Stimulated activated CD4-positive, alpha-beta T cell treated with anti-CD3 and anti-CD28 coated beads, TNF-alpha, amount 100 ng/mL, for 4 hours (primary cell): ENCODE measurements at regions not wholly inside any gene's neighbourhood (a gene's known extent, or its start where the extent isn't known, plus 50 kb on each side); places are given as distances from the start of the nearest gene placed in this dataset.

Source experiments
- DNase-seq, 3 experiments: peaks; one replicate each; pipeline ENCODE4 v3.0.0-alpha.2; 2020; ENCODE audit warnings: low read depth in 3 of 3

- DNase-seq: no peak
Measured at GRCh38 chr10:2251631-2252030, 514.3 kb upstream of the ADARB2 start.

GRCh38 chr10:2246747-2247146 is 509.4 kb upstream of the ADARB2 start:
- DNase-seq: no peak

GRCh38 chr10:2245580-2245979 is 508.3 kb upstream of the ADARB2 start:
- no peak for DNase-seq

- DNase-seq: no peak
Measured at GRCh38 chr10:2244471-2244870, 507.1 kb upstream of the ADARB2 start.

- no peak for DNase-seq
Measured at GRCh38 chr10:2236876-2237275, 499.6 kb upstream of the ADARB2 start.

- no peak for DNase-seq
Measured at GRCh38 chr10:2232479-2232878, 495.2 kb upstream of the ADARB2 start.

- no peak for DNase-seq
Measured at GRCh38 chr10:2230478-2230877, 493.2 kb upstream of the ADARB2 start.

DNA sequence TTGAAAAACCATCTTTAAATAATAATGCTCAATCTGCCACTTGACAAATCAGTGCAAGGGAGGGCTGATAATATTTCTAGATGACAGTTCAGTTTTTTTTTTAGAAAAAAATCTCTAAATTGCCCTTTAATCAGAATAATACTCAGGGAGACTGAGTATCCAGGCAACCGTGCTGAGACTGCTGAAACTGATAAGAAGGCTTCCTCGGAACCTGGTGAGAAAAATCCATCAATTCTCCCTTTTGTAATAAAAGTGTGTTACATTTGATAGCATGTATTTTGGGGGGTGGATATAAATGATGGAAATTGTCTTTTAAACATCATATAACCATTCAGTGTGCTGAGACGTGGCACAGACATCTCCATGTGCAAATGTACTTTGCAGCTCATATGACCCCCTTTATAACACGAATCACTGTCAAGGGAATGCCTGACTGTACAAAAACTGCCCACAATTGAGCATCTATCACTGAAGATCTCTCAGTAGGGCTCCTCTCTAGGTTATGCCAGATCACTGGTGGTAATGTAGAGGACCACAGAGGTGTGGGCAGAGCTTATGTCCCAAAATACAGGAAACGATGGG is 491.1 kb upstream of the ADARB2 start:
- no peak for DNase-seq

DNA sequence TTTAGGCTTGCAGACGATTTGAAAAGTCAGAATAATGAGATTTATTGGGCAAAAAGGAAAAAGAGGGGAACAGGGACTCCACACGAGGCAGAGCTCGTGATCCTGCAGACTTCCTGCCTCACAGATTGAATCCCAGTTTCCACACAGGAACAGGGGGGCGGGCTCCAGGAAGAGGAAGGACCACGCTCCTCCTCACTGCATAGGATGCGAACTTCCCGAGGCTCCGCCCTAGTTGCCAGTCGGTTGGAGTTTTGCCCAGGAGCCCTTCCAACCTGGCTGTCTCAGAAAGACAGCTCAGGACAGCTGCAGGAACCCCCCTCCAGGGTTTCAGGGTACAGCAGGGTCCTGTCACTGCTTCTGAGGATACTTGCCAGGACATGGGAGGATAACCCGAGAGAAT is 488.3 kb upstream of the ADARB2 start:
- DNase-seq: no peak

GRCh38 chr10:2223548-2224320 is 486.4 kb upstream of the ADARB2 start:
- no peak for DNase-seq

- DNase-seq: no peak
Measured at GRCh38 chr10:2222631-2223030, 485.3 kb upstream of the ADARB2 start.

- no peak for DNase-seq
Measured at GRCh38 chr10:2214805-2215204, 477.5 kb upstream of the ADARB2 start.

- DNase-seq: no peak
Measured at GRCh38 chr10:2214092-2214491, 476.8 kb upstream of the ADARB2 start.

DNA sequence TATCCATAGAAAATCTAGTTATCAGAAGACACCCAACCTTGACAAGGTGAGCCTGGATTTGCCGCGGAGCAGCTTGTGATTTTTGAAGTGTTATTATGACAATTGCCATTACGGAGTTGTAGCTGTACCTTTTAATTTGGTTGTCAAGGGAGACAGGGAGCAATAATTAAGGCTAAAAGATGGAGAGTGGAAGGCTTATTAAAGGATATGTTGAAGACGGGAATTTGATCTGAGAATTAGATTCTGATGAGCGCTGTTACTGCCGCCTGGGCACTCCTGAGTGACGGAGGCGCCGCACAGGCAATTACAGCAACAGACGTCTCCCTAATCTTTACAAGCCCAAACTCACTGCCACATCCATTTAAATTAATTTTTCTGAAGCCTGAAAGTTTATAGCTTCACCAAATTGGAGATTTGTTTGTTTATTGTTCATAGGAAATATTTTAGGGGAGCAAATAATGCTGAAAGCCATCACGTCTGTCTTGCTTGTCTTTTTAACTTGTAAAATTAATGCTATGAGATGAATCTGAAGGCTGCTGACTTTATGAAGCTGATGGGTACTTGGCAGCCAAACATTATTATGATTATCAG is 475.0 kb upstream of the ADARB2 start:
- no peak for DNase-seq

DNA sequence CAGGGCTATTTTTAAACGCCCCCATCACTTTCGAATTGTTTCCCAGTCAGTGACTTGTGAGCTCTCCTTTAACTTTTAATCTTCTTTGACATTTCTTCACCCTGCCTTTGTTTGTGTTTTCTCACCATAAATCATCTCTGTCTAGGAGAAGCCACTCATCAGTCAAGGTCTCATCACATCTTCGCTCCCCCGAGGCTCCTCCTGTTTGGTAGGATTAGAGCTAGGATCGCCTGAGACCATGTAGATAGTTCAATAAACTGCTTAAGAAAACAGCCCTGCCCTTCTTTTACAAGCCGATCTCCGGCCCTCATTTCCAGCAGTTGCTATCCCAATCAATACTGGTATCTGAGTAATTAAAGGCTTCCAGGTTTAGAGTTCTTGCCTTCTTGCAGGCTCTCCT is 472.8 kb upstream of the ADARB2 start:
- DNase-seq: no peak

- no peak for DNase-seq
Measured at GRCh38 chr10:2208106-2208505, 470.8 kb upstream of the ADARB2 start.

DNA sequence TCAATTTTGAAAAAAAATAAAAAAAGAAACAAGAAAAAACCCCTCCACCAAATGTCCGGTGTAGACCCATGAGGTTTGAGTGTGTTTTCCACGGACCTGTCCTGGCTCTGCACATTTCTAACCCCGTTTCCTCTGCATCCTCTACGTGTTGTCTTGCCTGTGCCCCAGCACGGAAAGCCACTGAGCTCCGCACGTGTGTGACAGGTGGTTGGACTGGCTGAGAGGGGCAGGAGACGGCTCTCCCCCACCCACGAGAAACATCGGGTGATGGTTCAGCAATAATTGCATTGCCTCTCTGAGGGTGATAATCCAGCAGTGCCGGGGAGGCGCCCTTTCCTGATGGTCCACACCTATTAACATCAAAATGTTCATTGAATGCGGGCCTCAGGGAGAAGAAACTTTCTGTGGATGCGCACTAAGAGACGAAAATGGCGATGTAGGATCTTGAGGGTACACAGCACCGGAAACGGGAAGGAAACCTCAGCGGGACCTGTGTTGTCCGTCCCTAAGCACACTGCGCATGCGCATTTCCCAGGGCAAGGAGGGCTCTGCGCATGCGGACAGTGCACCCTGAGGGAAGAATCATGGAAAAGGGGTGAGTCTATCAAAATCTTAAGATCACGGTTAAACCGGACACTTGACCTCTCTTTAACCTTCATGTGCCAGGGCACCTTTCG is 470.1 kb upstream of the ADARB2 start:
- DNase-seq: no peak

DNA sequence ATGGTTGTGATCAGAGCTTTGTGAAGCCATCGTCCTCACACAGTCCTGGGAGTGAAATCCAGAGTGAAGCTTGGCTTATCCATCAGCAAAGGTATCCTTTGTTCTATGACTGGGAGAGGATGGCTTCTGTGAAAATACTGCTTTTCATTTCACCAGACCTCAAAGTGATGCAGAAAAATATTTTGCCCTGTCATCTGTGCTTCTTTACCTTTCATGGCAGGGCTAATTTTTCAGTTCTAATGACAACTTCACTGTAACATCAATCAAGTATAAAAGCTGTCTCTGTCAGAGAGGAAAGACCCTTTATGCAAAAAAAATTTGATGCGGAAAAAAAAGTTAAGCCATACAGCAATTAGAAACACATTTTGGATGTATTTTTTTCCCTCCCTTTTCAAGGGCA is 468.1 kb upstream of the ADARB2 start:
- DNase-seq: no peak

DNA sequence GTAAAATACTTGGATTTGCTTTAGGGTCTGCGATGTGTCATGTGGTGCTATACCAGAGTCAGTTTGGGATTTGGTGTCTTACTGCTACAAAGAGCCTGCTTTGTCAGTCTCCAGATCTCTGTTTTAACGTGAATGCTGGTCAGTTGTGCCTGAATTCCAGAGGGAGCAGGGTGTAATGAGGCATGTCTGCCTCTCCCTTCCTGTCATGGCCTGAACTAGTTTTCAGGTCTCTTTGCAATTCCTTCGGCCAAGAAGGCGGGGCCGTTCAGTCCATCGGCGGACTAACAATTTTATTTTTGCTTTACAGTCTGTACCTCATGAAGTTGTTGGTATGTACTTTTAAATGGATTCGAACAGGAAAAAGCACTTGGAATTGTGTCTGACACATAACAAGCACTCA is 465.1 kb upstream of the ADARB2 start:
- no peak for DNase-seq

DNA sequence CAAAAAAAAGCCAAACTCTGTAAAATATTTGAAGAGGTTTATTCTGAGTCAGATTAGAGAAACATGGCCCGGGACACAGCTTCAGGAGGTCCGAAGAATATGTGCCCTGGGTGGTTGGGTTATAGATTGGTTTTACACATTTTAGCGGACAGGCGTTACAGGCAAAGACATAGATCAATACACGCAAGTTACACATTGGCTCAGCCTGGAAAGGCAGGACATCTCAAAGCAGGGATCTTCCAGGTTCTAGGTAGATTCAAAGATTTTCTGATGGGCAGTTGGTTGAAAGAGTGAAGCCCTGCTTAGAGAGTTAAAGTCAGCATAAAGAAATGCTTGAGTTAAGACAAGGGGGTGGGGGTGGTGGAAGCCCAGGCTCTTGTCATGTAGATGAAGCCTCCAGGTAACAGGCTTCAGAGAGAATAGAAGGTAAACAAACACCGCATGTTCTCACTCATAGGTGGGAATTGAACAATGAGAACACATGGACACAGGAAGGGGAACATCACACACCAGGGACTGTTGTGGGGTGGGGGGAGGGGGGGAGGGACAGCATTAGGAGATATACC is 464.3 kb upstream of the ADARB2 start:
- DNase-seq: no peak

GRCh38 chr10:2197663-2198062 is 460.3 kb upstream of the ADARB2 start:
- no peak for DNase-seq

DNA sequence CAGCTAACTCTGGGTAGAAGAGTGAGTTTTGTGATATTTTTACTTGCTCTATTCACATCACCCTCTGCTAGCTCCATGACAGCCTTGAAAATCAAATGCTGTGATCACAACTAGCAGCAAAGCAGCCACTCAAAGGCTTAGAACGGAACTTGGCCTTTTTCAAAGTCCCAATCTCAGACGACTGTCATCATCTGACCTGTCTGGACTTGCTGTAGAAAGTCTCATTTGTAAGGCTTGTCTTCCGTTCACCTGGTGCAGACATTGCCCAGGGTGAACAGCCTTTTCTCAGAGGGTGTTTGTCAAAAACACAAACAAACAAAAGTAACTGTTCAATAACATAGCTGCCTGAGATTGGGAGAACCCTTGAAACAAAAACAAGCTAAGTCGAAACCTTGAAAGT is 458.9 kb upstream of the ADARB2 start:
- no peak for DNase-seq
